ENCODE measurements at regions not wholly inside any gene's neighbourhood (a gene's known extent, or its start where the extent isn't known, plus 50 kb on each side); places are given as distances from the start of the nearest gene placed in this dataset.

DNA sequence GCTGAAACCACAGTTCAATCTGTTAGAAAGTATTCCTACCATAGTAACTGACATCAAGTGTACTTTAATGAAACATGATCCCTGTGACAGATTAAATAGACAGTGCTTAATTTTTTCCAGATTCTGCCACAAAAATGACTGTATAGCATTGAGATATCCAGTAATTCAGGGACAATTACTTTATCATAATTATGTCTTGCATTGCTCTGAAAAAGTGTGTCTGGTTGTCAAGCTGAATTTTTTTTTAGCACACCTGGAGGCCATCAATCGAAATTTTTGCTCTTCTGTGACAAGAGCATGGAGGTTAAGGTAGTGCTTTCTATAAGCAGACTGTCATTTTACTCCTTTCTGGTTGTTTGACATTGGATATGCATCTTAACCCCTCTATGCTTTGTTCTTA is 1083.8 kb upstream of the NRXN1 start:
- no peak overlapping the region for H2BK120ac ChIP-seq (ENCODE audit: insufficient read depth, low read length, poor library complexity)
- no CpG with 5 or more reads among the region's 1 CpG for WGBS (ENCODE audit: extremely low coverage, insufficient coverage, insufficient read length)
- H2AK5ac ChIP-seq (ENCODE audit: low read length) = no peak overlapping the region
- H3K4me3 ChIP-seq (ENCODE audit: low read depth, low read length) = no peak overlapping the region
- H3K4ac ChIP-seq (ENCODE audit: low read depth, low read length) = no peak overlapping the region
- H3K23ac ChIP-seq (ENCODE audit: low read length) = no peak overlapping the region
- no peak overlapping the region for H4K91ac ChIP-seq (ENCODE audit: low read depth, low read length)
- H3K14ac ChIP-seq (ENCODE audit: low read length) = no peak overlapping the region
- no peaks in the 10 kb centered on the region for H3K36me3 ChIP-seq (ENCODE audit: control insufficient read depth in 1 of 2, insufficient read depth in 2 of 2, low read length in 2 of 2)
- H2BK5ac ChIP-seq (ENCODE audit: low read depth, low read length, poor library complexity) = no peak overlapping the region
- no peak overlapping the region for H2AFZ ChIP-seq (ENCODE audit: insufficient read depth, low read length, poor library complexity)
- no peak overlapping the region for H2BK12ac ChIP-seq (ENCODE audit: low read length)
- DNase-seq = no peak
- no peak overlapping the region for H4K8ac ChIP-seq (ENCODE audit: low read depth, low read length)
- no peaks in the 10 kb centered on the region for H3K79me1 ChIP-seq (ENCODE audit: low read length)
- no peak overlapping the region for H3K9ac ChIP-seq (ENCODE audit: low read length)
- H3K27ac ChIP-seq (ENCODE audit: low read depth, low read length) = no peak overlapping the region
- no peak overlapping the region for H4K12ac ChIP-seq (ENCODE audit: low read depth, low read length)
- no peaks in the 10 kb centered on the region for H3K9me3 ChIP-seq (ENCODE audit: insufficient read depth, low read depth, low read length)
- no peak overlapping the region for H3K18ac ChIP-seq (ENCODE audit: low read length)
- H3K4me2 ChIP-seq (ENCODE audit: low read length) = no peak overlapping the region
- no peaks in the 10 kb centered on the region for H3K79me2 ChIP-seq (ENCODE audit: control insufficient read depth, insufficient read depth, low read length, poor library complexity)
- H3K4me1 ChIP-seq (ENCODE audit: control insufficient read depth in 1 of 2, insufficient read depth in 2 of 2, low read length in 2 of 2) = no peaks in the 10 kb centered on the region
- no peaks in the 10 kb centered on the region for H3K27me3 ChIP-seq (ENCODE audit: insufficient read depth, low read length)

DNA sequence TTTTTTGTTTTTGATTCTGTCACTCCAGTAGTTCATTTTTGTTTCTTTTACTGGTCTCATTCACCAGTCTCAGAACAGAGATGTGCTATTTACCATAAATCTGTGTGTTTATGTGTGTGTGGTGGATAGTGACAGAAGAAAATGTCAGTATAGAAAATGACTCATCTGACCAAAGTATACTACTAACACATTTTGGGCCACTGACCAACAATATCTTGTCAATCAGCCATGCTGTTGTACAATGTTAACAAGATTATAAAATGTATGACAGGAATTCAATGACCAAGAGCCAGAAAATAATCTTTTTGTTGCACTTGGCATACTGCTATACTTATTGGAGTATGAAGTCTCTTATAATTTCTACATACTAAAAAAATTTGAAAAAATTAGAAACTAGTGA is 1081.4 kb upstream of the NRXN1 start:
- Histone ChIP-seq H2BK5ac (ENCODE audit: low read depth, low read length, poor library complexity) (no peak overlapping the region), H3K79me1 (ENCODE audit: low read length) (no peaks in the 10 kb centered on the region), H3K23ac (ENCODE audit: low read length) (no peak overlapping the region), H4K8ac (ENCODE audit: low read depth, low read length) (no peak overlapping the region), H3K18ac (ENCODE audit: low read length) (no peak overlapping the region), H3K27ac (ENCODE audit: low read depth, low read length) (no peak overlapping the region), H4K12ac (ENCODE audit: low read depth, low read length) (no peak overlapping the region), H4K91ac (ENCODE audit: low read depth, low read length) (no peak overlapping the region), H3K9me3 (ENCODE audit: insufficient read depth, low read depth, low read length) (no peaks in the 10 kb centered on the region), H3K9ac (ENCODE audit: low read length) (no peak overlapping the region), H3K79me2 (ENCODE audit: control insufficient read depth, insufficient read depth, low read length, poor library complexity) (no peaks in the 10 kb centered on the region), H2AK5ac (ENCODE audit: low read length) (no peak overlapping the region), H2BK120ac (ENCODE audit: insufficient read depth, low read length, poor library complexity) (no peak overlapping the region), H3K4me1 (ENCODE audit: control insufficient read depth in 1 of 2, insufficient read depth in 2 of 2, low read length in 2 of 2) (no peaks in the 10 kb centered on the region), H2AFZ (ENCODE audit: insufficient read depth, low read length, poor library complexity) (no peak overlapping the region), H3K4ac (ENCODE audit: low read depth, low read length) (no peak overlapping the region), H3K36me3 (ENCODE audit: control insufficient read depth in 1 of 2, insufficient read depth in 2 of 2, low read length in 2 of 2) (no peaks in the 10 kb centered on the region), H3K27me3 (ENCODE audit: insufficient read depth, low read length) (no peaks in the 10 kb centered on the region), H2BK12ac (ENCODE audit: low read length) (no peak overlapping the region), H3K14ac (ENCODE audit: low read length) (no peak overlapping the region), H3K4me3 (ENCODE audit: low read depth, low read length) (no peak overlapping the region), H3K4me2 (ENCODE audit: low read length) (no peak overlapping the region)
- no peak for DNase-seq

DNA sequence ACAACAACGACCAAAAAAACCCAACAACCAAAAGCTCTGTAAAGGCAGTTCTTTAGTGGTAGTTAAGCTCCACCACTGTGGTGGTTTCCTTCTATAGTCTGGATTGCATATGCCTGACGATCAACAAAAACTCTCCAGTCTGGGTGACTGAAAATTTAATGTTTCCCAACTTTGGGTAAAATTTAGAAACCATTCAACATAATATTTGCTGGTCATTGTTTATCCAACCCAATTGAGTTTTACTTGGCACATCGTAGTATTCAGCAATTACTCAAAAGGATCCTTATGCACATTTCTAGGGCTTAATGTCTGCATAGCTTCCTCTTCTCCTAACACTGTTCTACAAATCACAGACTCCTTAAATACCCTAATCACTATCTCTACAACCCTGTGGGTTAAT is 1080.2 kb upstream of the NRXN1 start:
- no peak overlapping the region for H3K14ac ChIP-seq (ENCODE audit: low read length)
- no peak overlapping the region for H4K91ac ChIP-seq (ENCODE audit: low read depth, low read length)
- H3K79me2 ChIP-seq (ENCODE audit: control insufficient read depth, insufficient read depth, low read length, poor library complexity) = no peaks in the 10 kb centered on the region
- no peak for DNase-seq
- no peak overlapping the region for H2AK5ac ChIP-seq (ENCODE audit: low read length)
- no peak overlapping the region for H2BK5ac ChIP-seq (ENCODE audit: low read depth, low read length, poor library complexity)
- no peak overlapping the region for H3K27ac ChIP-seq (ENCODE audit: low read depth, low read length)
- H3K79me1 ChIP-seq (ENCODE audit: low read length) = no peaks in the 10 kb centered on the region
- no peak overlapping the region for H2AFZ ChIP-seq (ENCODE audit: insufficient read depth, low read length, poor library complexity)
- H3K27me3 ChIP-seq (ENCODE audit: insufficient read depth, low read length) = no peaks in the 10 kb centered on the region
- H4K8ac ChIP-seq (ENCODE audit: low read depth, low read length) = no peak overlapping the region
- H3K9me3 ChIP-seq (ENCODE audit: insufficient read depth, low read depth, low read length) = no peaks in the 10 kb centered on the region
- H3K4me2 ChIP-seq (ENCODE audit: low read length) = no peak overlapping the region
- H2BK12ac ChIP-seq (ENCODE audit: low read length) = no peak overlapping the region
- no peaks in the 10 kb centered on the region for H3K4me1 ChIP-seq (ENCODE audit: control insufficient read depth in 1 of 2, insufficient read depth in 2 of 2, low read length in 2 of 2)
- no peak overlapping the region for H3K4me3 ChIP-seq (ENCODE audit: low read depth, low read length)
- no peak overlapping the region for H2BK120ac ChIP-seq (ENCODE audit: insufficient read depth, low read length, poor library complexity)
- no peak overlapping the region for H4K12ac ChIP-seq (ENCODE audit: low read depth, low read length)
- H3K36me3 ChIP-seq (ENCODE audit: control insufficient read depth in 1 of 2, insufficient read depth in 2 of 2, low read length in 2 of 2) = no peaks in the 10 kb centered on the region
- no peak overlapping the region for H3K18ac ChIP-seq (ENCODE audit: low read length)
- no peak overlapping the region for H3K4ac ChIP-seq (ENCODE audit: low read depth, low read length)
- no CpG with 5 or more reads among the region's 3 CpGs for WGBS (ENCODE audit: extremely low coverage, insufficient coverage, insufficient read length)
- no peak overlapping the region for H3K23ac ChIP-seq (ENCODE audit: low read length)
- H3K9ac ChIP-seq (ENCODE audit: low read length) = no peak overlapping the region

DNA sequence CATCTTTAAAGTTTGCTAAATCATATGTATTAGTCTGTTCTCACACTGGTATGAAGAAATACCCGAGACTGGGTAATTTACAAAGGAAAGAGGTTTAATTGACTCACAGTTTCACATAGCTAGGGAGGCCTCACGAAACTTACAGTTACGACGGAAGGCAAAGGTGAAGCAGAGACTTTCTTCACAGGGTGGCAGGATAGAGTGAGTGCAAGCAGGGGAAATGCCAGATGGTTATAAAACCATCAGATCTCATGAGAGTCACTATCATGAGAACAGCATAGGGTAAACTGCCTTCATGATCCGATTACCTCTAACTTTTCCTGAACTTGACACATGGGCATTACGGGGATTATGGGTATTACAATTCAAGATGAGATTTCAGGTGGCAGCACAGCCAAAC is 1075.2 kb upstream of the NRXN1 start:
- H3K9ac ChIP-seq (ENCODE audit: low read length) = no peak overlapping the region
- no peak for DNase-seq
- H2AK5ac ChIP-seq (ENCODE audit: low read length) = no peak overlapping the region
- H2BK12ac ChIP-seq (ENCODE audit: low read length) = no peak overlapping the region
- no peaks in the 10 kb centered on the region for H3K36me3 ChIP-seq (ENCODE audit: control insufficient read depth in 1 of 2, insufficient read depth in 2 of 2, low read length in 2 of 2)
- no peaks in the 10 kb centered on the region for H3K27me3 ChIP-seq (ENCODE audit: insufficient read depth, low read length)
- no peaks in the 10 kb centered on the region for H3K79me2 ChIP-seq (ENCODE audit: control insufficient read depth, insufficient read depth, low read length, poor library complexity)
- WGBS (ENCODE audit: extremely low coverage, insufficient coverage, insufficient read length) = no CpG with 5 or more reads among the region's 6 CpGs
- no peak overlapping the region for H4K8ac ChIP-seq (ENCODE audit: low read depth, low read length)
- H3K4me1 ChIP-seq (ENCODE audit: control insufficient read depth in 1 of 2, insufficient read depth in 2 of 2, low read length in 2 of 2) = no peaks in the 10 kb centered on the region
- H3K9me3 ChIP-seq (ENCODE audit: insufficient read depth, low read depth, low read length) = no peaks in the 10 kb centered on the region
- H3K14ac ChIP-seq (ENCODE audit: low read length) = no peak overlapping the region
- no peak overlapping the region for H3K18ac ChIP-seq (ENCODE audit: low read length)
- H2AFZ ChIP-seq (ENCODE audit: insufficient read depth, low read length, poor library complexity) = no peak overlapping the region
- H4K91ac ChIP-seq (ENCODE audit: low read depth, low read length) = no peak overlapping the region
- H2BK5ac ChIP-seq (ENCODE audit: low read depth, low read length, poor library complexity) = no peak overlapping the region
- no peak overlapping the region for H3K27ac ChIP-seq (ENCODE audit: low read depth, low read length)
- no peak overlapping the region for H4K12ac ChIP-seq (ENCODE audit: low read depth, low read length)
- no peak overlapping the region for H3K4me2 ChIP-seq (ENCODE audit: low read length)
- H2BK120ac ChIP-seq (ENCODE audit: insufficient read depth, low read length, poor library complexity) = no peak overlapping the region
- H3K79me1 ChIP-seq (ENCODE audit: low read length) = no peaks in the 10 kb centered on the region
- no peak overlapping the region for H3K4ac ChIP-seq (ENCODE audit: low read depth, low read length)
- no peak overlapping the region for H3K4me3 ChIP-seq (ENCODE audit: low read depth, low read length)
- H3K23ac ChIP-seq (ENCODE audit: low read length) = no peak overlapping the region

DNA sequence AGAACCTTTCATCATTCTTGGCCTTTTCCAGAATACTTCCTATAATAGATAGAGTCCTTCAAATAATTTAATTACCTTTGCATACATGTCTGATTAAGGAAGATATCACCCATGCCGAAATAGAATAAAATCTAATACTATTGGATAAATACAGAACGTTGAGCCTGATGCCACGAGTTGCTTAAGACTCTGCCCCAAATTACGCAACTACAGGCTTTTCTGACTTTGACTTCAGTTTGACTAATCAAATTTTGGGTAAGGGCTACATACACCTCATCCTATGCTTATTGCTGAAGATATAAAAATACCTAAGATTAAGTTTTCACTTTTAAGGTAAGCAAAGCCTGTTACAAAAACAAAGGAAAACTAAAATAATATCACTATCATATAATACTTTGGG is 1065.1 kb upstream of the NRXN1 start:
- Histone ChIP-seq H4K12ac (ENCODE audit: low read depth, low read length) (no peak overlapping the region), H3K79me2 (ENCODE audit: control insufficient read depth, insufficient read depth, low read length, poor library complexity) (no peaks in the 10 kb centered on the region), H2AK5ac (ENCODE audit: low read length) (no peak overlapping the region), H3K4me2 (ENCODE audit: low read length) (no peak overlapping the region), H3K4ac (ENCODE audit: low read depth, low read length) (no peak overlapping the region), H4K8ac (ENCODE audit: low read depth, low read length) (no peak overlapping the region), H3K9ac (ENCODE audit: low read length) (no peak overlapping the region), H4K91ac (ENCODE audit: low read depth, low read length) (no peak overlapping the region), H3K4me1 (ENCODE audit: control insufficient read depth in 1 of 2, insufficient read depth in 2 of 2, low read length in 2 of 2) (no peaks in the 10 kb centered on the region), H3K18ac (ENCODE audit: low read length) (no peak overlapping the region), H3K9me3 (ENCODE audit: insufficient read depth, low read depth, low read length) (peaks cover 2% of the 10 kb centered on the region), H3K27ac (ENCODE audit: low read depth, low read length) (no peak overlapping the region), H3K27me3 (ENCODE audit: insufficient read depth, low read length) (no peaks in the 10 kb centered on the region), H3K79me1 (ENCODE audit: low read length) (no peaks in the 10 kb centered on the region), H3K4me3 (ENCODE audit: low read depth, low read length) (no peak overlapping the region), H2BK5ac (ENCODE audit: low read depth, low read length, poor library complexity) (no peak overlapping the region), H3K14ac (ENCODE audit: low read length) (no peak overlapping the region), H3K36me3 (ENCODE audit: control insufficient read depth in 1 of 2, insufficient read depth in 2 of 2, low read length in 2 of 2) (no peaks in the 10 kb centered on the region), H2AFZ (ENCODE audit: insufficient read depth, low read length, poor library complexity) (no peak overlapping the region), H2BK120ac (ENCODE audit: insufficient read depth, low read length, poor library complexity) (no peak overlapping the region), H2BK12ac (ENCODE audit: low read length) (no peak overlapping the region), H3K23ac (ENCODE audit: low read length) (no peak overlapping the region)
- WGBS (ENCODE audit: extremely low coverage, insufficient coverage, insufficient read length) = no CpG with 5 or more reads among the region's 4 CpGs
- DNase-seq = no peak

All from trophoblast cell (in vitro differentiated cells and primary cell).